HG03432 (cell line): ENCODE measurements at regions not wholly inside any gene's neighbourhood (a gene's known extent, or its start where the extent isn't known, plus 50 kb on each side); places are given as distances from the start of the nearest gene placed in this dataset.

Experiments
- ATAC-seq: cut with Tn5 transposase; IDR thresholded peaks from one replicate; pipeline ENCODE4 v1.9.1; 2021; ENCODE audit warnings: mild to moderate bottlenecking, moderate library complexity; ENCODE audit not compliant: unreplicated experiment

GRCh38 chr3:67896130-67896529, 241.7 kb upstream of the SUCLG2 start:
- ATAC-seq, result no peak

GRCh38 chr3:67894510-67894909, 240.1 kb upstream of the SUCLG2 start:
- ATAC-seq, result no peak

GRCh38 chr3:67884345-67884744, 229.9 kb upstream of the SUCLG2 start:
- ATAC-seq, result no peak

- no peak for ATAC-seq
Measured at GRCh38 chr3:67883766-67884165, 229.4 kb upstream of the SUCLG2 start.

- no peak for ATAC-seq
Measured at GRCh38 chr3:67882981-67883380, 228.6 kb upstream of the SUCLG2 start.

GRCh38 chr3:67876261-67876660, 221.8 kb upstream of the SUCLG2 start:
- no peak for ATAC-seq

GRCh38 chr3:67875858-67876257, 221.4 kb upstream of the SUCLG2 start:
- ATAC-seq, result no peak

GRCh38 chr3:67875338-67875737, 220.9 kb upstream of the SUCLG2 start:
- ATAC-seq, result no peak

GRCh38 chr3:67870477-67870876, 216.1 kb upstream of the SUCLG2 start:
- ATAC-seq, result no peak

- no peak for ATAC-seq
Measured at GRCh38 chr3:67866571-67866970, 212.2 kb upstream of the SUCLG2 start.

GRCh38 chr3:67864587-67865183, 210.3 kb upstream of the SUCLG2 start:
- no peak for ATAC-seq

- no peak for ATAC-seq
Measured at GRCh38 chr3:67863869-67864268, 209.5 kb upstream of the SUCLG2 start.

GRCh38 chr3:67860429-67860828, 206.0 kb upstream of the SUCLG2 start:
- ATAC-seq, result no peak

GRCh38 chr3:67858492-67858891, 204.1 kb upstream of the SUCLG2 start:
- no peak for ATAC-seq

GRCh38 chr3:67856718-67857117, 202.3 kb upstream of the SUCLG2 start:
- ATAC-seq, result no peak

- no peak for ATAC-seq
Measured at GRCh38 chr3:67854663-67855062, 200.3 kb upstream of the SUCLG2 start.

- ATAC-seq, result no peak
Measured at GRCh38 chr3:67853520-67853919, 199.1 kb upstream of the SUCLG2 start.

GRCh38 chr3:67848299-67848698, 193.9 kb upstream of the SUCLG2 start:
- no peak for ATAC-seq

- no peak for ATAC-seq
Measured at GRCh38 chr3:67846166-67846565, 191.8 kb upstream of the SUCLG2 start.

- no peak for ATAC-seq
Measured at GRCh38 chr3:67832817-67833216, 178.4 kb upstream of the SUCLG2 start.

- no peak for ATAC-seq
Measured at GRCh38 chr3:67831262-67831661, 176.8 kb upstream of the SUCLG2 start.

GRCh38 chr3:67828486-67829010, 174.1 kb upstream of the SUCLG2 start:
- ATAC-seq, result no peak

GRCh38 chr3:67821135-67821534, 166.7 kb upstream of the SUCLG2 start:
- ATAC-seq, result no peak
